ENCODE measurements at regions not wholly inside any gene's neighbourhood (a gene's known extent, or its start where the extent isn't known, plus 50 kb on each side); places are given as distances from the start of the nearest gene placed in this dataset.

GRCh38 chr22:48228468-48228867, 1466.0 kb downstream of the TBC1D22A start:
- Mint-ChIP-seq H3K4me3 (no peak overlapping the region), H3K36me3 (peaks cover 0 to 3% (median 0%) of the 10 kb centered on the region in 3 donors), H3K9me3 (peaks cover 14 to 20% (median 14%) of the 10 kb centered on the region in 5 donors), H3K4me1 (no peaks in the 10 kb centered on the region), H3K27ac (no peak overlapping the region), H3K27me3 (peaks cover 3 to 27% of the 10 kb centered on the region in 2 donors)
- ChIA-PET POLR2A (no interaction called here), CTCF (no interaction called here)
- no peak overlapping the region for H3K4me3 ChIP-seq (ENCODE audit: low read length)
- no peak for DNase-seq
- no peak overlapping the region for H3K27ac ChIP-seq (ENCODE audit: low read depth, low read length)
- no peaks in the 10 kb centered on the region for H3K36me3 ChIP-seq (ENCODE audit: insufficient read depth, low read length)
- no peaks in the 10 kb centered on the region for H3K4me1 ChIP-seq (ENCODE audit: insufficient read depth, low read length)
- no peaks in the 10 kb centered on the region for H3K9me3 ChIP-seq (ENCODE audit: low read length)
- no peaks in the 10 kb centered on the region for H3K27me3 ChIP-seq (ENCODE audit: insufficient read depth, low read length, poor library complexity, severe bottlenecking)

GRCh38 chr22:48227341-48228018, 1465.0 kb downstream of the TBC1D22A start:
- H3K9me3 Mint-ChIP-seq = peaks cover 8 to 14% (median 9%) of the 10 kb centered on the region in 5 donors
- peaks cover 3 to 27% of the 10 kb centered on the region in 2 donors for H3K27me3 Mint-ChIP-seq
- ChIA-PET CTCF (no interaction called here), POLR2A (no interaction called here)
- H3K27me3 ChIP-seq (ENCODE audit: insufficient read depth, low read length, poor library complexity, severe bottlenecking) = no peaks in the 10 kb centered on the region
- no peaks in the 10 kb centered on the region for H3K9me3 ChIP-seq (ENCODE audit: low read length)
- no peak overlapping the region for H3K27ac ChIP-seq (ENCODE audit: low read depth, low read length)
- H3K4me3 ChIP-seq (ENCODE audit: low read length) = no peak overlapping the region
- peaks cover 0 to 3% (median 0%) of the 10 kb centered on the region in 3 donors for H3K36me3 Mint-ChIP-seq
- H3K4me1 ChIP-seq (ENCODE audit: insufficient read depth, low read length) = no peaks in the 10 kb centered on the region
- H3K4me1 Mint-ChIP-seq = no peaks in the 10 kb centered on the region
- DNase-seq = no peak
- no peaks in the 10 kb centered on the region for H3K36me3 ChIP-seq (ENCODE audit: insufficient read depth, low read length)
- no peak overlapping the region for H3K27ac Mint-ChIP-seq
- no peak overlapping the region for H3K4me3 Mint-ChIP-seq

- H3K27me3 ChIP-seq (ENCODE audit: insufficient read depth, low read length, poor library complexity, severe bottlenecking) = no peaks in the 10 kb centered on the region
- CTCF ChIA-PET = no interaction called here
- Mint-ChIP-seq H3K9me3 (peaks cover 0 to 7% (median 2%) of the 10 kb centered on the region in 5 donors), H3K4me1 (no peaks in the 10 kb centered on the region), H3K4me3 (no peak overlapping the region), H3K27me3 (peaks cover 2 to 27% of the 10 kb centered on the region in 2 donors), H3K27ac (no peak overlapping the region), H3K36me3 (peaks cover 0 to 3% (median 0%) of the 10 kb centered on the region in 3 donors)
- POLR2A ChIA-PET = no interaction called here
- H3K27ac ChIP-seq (ENCODE audit: low read depth, low read length) = no peak overlapping the region
- H3K36me3 ChIP-seq (ENCODE audit: insufficient read depth, low read length) = no peaks in the 10 kb centered on the region
- no peaks in the 10 kb centered on the region for H3K4me1 ChIP-seq (ENCODE audit: insufficient read depth, low read length)
- no peak overlapping the region for H3K4me3 ChIP-seq (ENCODE audit: low read length)
- DNase-seq = no peak
- no peaks in the 10 kb centered on the region for H3K9me3 ChIP-seq (ENCODE audit: low read length)
Measured at GRCh38 chr22:48226026-48227013, 1463.9 kb downstream of the TBC1D22A start.

- ChIA-PET CTCF (no interaction called here), POLR2A (no interaction called here)
- Histone ChIP-seq H3K27me3 (ENCODE audit: insufficient read depth, low read length, poor library complexity, severe bottlenecking) (no peaks in the 10 kb centered on the region), H3K9me3 (ENCODE audit: low read length) (no peaks in the 10 kb centered on the region), H3K36me3 (ENCODE audit: insufficient read depth, low read length) (no peaks in the 10 kb centered on the region), H3K4me3 (ENCODE audit: low read length) (no peak overlapping the region), H3K4me1 (ENCODE audit: insufficient read depth, low read length) (no peaks in the 10 kb centered on the region), H3K27ac (ENCODE audit: low read depth, low read length) (no peak overlapping the region)
- no peak for DNase-seq
- peaks cover 0 to 27% of the 10 kb centered on the region in 2 donors for H3K27me3 Mint-ChIP-seq
- H3K36me3 Mint-ChIP-seq = no peaks in the 10 kb centered on the region
- no peak overlapping the region for H3K27ac Mint-ChIP-seq
- no peak overlapping the region for H3K4me3 Mint-ChIP-seq
- peaks cover 0 to 5% (median 2%) of the 10 kb centered on the region in 5 donors for H3K9me3 Mint-ChIP-seq
- H3K4me1 Mint-ChIP-seq = no peaks in the 10 kb centered on the region
Measured at GRCh38 chr22:48224332-48224731, 1461.9 kb downstream of the TBC1D22A start.

GRCh38 chr22:48223488-48224190, 1461.2 kb downstream of the TBC1D22A start:
- no peak for DNase-seq
- POLR2A ChIA-PET = no interaction called here
- Histone ChIP-seq H3K36me3 (ENCODE audit: insufficient read depth, low read length) (no peaks in the 10 kb centered on the region), H3K4me3 (ENCODE audit: low read length) (no peak overlapping the region), H3K9me3 (ENCODE audit: low read length) (no peaks in the 10 kb centered on the region), H3K27ac (ENCODE audit: low read depth, low read length) (no peak overlapping the region), H3K4me1 (ENCODE audit: insufficient read depth, low read length) (no peaks in the 10 kb centered on the region), H3K27me3 (ENCODE audit: insufficient read depth, low read length, poor library complexity, severe bottlenecking) (no peaks in the 10 kb centered on the region)
- CTCF ChIA-PET = no interaction called here
- Mint-ChIP-seq H3K4me3 (no peak overlapping the region), H3K4me1 (no peaks in the 10 kb centered on the region), H3K9me3 (peaks cover 0 to 5% (median 2%) of the 10 kb centered on the region in 5 donors), H3K36me3 (no peaks in the 10 kb centered on the region), H3K27me3 (peaks cover 0 to 23% of the 10 kb centered on the region in 2 donors), H3K27ac (peak overlapping the region in 1 of 8 donors; percentile 37)

- H3K27me3 ChIP-seq (ENCODE audit: insufficient read depth, low read length, poor library complexity, severe bottlenecking) = no peaks in the 10 kb centered on the region
- ChIA-PET POLR2A (no interaction called here), CTCF (no interaction called here)
- no peaks in the 10 kb centered on the region for H3K36me3 Mint-ChIP-seq
- peaks cover 0 to 5% (median 2%) of the 10 kb centered on the region in 5 donors for H3K9me3 Mint-ChIP-seq
- H3K27ac ChIP-seq (ENCODE audit: low read depth, low read length) = no peak overlapping the region
- peaks cover 1 to 24% of the 10 kb centered on the region in 2 donors for H3K27me3 Mint-ChIP-seq
- no peaks in the 10 kb centered on the region for H3K9me3 ChIP-seq (ENCODE audit: low read length)
- no peak overlapping the region for H3K27ac Mint-ChIP-seq
- H3K4me1 ChIP-seq (ENCODE audit: insufficient read depth, low read length) = no peaks in the 10 kb centered on the region
- H3K4me1 Mint-ChIP-seq = no peaks in the 10 kb centered on the region
- no peak overlapping the region for H3K4me3 Mint-ChIP-seq
- DNase-seq = no peak
- H3K4me3 ChIP-seq (ENCODE audit: low read length) = no peak overlapping the region
- H3K36me3 ChIP-seq (ENCODE audit: insufficient read depth, low read length) = no peaks in the 10 kb centered on the region
Measured at GRCh38 chr22:48222742-48223487, 1460.5 kb downstream of the TBC1D22A start.

- H3K27me3 Mint-ChIP-seq = peaks cover 9 to 21% of the 10 kb centered on the region in 2 donors
- no peaks in the 10 kb centered on the region for H3K4me1 ChIP-seq (ENCODE audit: insufficient read depth, low read length)
Measured at GRCh38 chr22:48218889-48219420, 1456.5 kb downstream of the TBC1D22A start.

More at GRCh38 chr22:48218889-48219420, 1456.5 kb downstream of the TBC1D22A start:
- Histone ChIP-seq H3K27me3 (ENCODE audit: insufficient read depth, low read length, poor library complexity, severe bottlenecking) (no peaks in the 10 kb centered on the region), H3K9me3 (ENCODE audit: low read length) (no peaks in the 10 kb centered on the region), H3K27ac (ENCODE audit: low read depth, low read length) (no peak overlapping the region), H3K36me3 (ENCODE audit: insufficient read depth, low read length) (no peaks in the 10 kb centered on the region), H3K4me3 (ENCODE audit: low read length) (no peak overlapping the region)
- CTCF ChIA-PET = no interaction called here
- no peak for DNase-seq
- H3K9me3 Mint-ChIP-seq = peaks cover 0 to 5% (median 0%) of the 10 kb centered on the region in 5 donors
- POLR2A ChIA-PET = no interaction called here
- H3K27ac Mint-ChIP-seq = no peak overlapping the region
- no peak overlapping the region for H3K4me3 Mint-ChIP-seq
- no peaks in the 10 kb centered on the region for H3K36me3 Mint-ChIP-seq
- no peaks in the 10 kb centered on the region for H3K4me1 Mint-ChIP-seq

Data from CD8-positive, alpha-beta memory T cell (primary cell).